ENCODE measurements at regions not wholly inside any gene's neighbourhood (a gene's known extent, or its start where the extent isn't known, plus 50 kb on each side); places are given as distances from the start of the nearest gene placed in this dataset.

DNA sequence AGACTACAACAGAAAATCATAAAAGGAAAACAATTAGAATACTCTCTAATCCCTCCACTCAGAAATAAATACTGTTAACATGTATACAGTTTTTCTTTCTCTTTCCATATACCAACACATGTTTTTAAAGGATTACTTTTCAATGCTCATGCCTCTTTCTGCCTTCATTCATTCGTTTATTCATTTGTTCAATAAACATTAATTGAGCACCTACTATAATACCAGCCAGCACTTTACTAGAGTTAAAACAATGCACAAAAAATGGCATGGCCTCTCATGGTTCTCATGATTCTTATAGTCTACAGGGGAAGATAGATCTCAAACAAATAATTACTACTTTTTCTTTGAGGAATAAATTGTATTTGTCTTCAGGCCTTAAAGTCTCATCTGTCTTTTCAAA is 70.3 kb upstream of the RIPOR2 start:
- TF ChIP-seq ZFX (IDR thresholded peaks at IDR 0.05; ENCODE audit: borderline replicate concordance) (no peak), CTCF (IDR thresholded peaks at IDR 0.05) (no peak)
- peak overlapping the region; percentile 68 for H3K27ac ChIP-seq

GRCh38 chr6:25006565-25007001 is 70.8 kb upstream of the RIPOR2 start:
- TF ChIP-seq ZFX (IDR thresholded peaks at IDR 0.05; ENCODE audit: borderline replicate concordance) (no peak), CTCF (IDR thresholded peaks at IDR 0.05) (no peak)

DNA sequence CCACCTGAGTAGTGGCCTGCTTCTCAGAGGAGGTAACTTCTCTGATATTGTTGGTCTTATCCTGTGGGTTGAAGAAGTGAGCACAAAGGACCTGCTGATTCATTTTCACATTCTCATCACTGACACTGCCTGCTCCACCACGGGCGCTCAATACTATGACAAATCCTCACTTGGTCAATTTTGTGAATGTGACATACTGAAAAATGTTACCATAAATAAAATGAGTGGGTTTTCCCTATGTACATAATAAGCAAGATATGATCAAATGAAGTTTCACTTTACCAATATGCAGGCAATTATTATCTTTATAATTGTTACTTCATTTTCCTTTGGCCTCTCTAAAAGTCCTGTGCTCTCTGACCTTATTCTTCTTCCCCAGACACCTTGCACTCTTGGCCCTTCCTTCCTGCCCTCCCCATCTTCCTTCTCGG is 71.5 kb upstream of the RIPOR2 start:
- H3K27ac ChIP-seq = peak overlapping the region; percentile 68
- no peak for TF ChIP-seq CTCF (IDR thresholded peaks at IDR 0.05)
- TF ChIP-seq ZFX (IDR thresholded peaks at IDR 0.05; ENCODE audit: borderline replicate concordance) = no peak

More at GRCh38 chr6:25006565-25007001, 70.8 kb upstream of the RIPOR2 start:
- peak overlapping the region; percentile 68 for H3K27ac ChIP-seq

DNA sequence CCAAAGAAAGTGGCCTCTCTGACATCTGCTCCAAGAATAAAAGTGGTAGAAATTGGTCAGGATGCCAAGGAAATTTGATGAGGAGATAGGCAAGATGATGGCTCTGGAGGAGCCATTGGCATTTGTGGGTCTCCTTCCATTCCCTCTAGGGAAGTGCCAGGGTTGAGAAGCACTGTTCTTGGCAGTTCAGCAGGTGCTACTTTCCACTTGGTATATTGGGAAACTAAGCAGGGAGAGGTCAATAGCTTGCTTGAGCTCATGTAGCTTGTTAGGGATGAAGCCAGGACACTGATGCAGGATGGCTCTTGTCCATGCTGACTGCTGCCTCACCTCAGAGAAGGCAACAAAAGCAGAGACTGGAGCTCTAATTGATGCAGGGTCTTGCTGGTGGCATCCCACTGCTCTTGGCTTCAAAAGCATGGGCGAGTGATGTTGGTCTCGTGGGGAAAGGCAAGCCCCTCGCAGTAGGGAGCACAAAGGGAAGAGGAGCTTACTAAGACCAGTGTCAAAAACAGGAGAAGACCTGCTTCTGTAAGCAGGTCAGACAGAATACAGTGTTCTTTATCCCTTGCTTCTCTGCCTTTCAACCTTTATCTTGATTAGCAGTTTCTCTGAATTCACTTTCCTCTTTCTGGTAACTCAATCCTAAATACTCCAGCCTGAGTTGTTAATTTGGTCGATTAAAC is 73.1 kb upstream of the RIPOR2 start:
- TF ChIP-seq ZFX (IDR thresholded peaks at IDR 0.05; ENCODE audit: borderline replicate concordance) (no peak), CTCF (IDR thresholded peaks at IDR 0.05) (no peak)
- no peak overlapping the region for H3K27ac ChIP-seq

DNA sequence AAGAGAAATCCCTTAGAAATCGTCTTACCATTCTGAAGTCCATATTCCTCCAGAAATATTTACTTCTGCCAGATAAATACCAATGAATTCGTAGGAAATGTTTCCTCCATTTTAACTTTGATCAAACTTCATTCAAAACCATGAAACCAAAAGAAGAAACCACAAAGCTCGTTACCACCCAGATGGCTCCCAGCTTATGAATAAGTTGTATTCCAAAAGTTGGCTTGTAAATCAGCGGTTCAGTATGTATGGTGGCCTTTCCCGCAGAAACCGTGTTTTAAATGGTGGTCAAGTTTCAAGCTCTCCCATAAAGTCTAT is 73.6 kb upstream of the RIPOR2 start:
- TF ChIP-seq ZFX (IDR thresholded peaks at IDR 0.05; ENCODE audit: borderline replicate concordance) (no peak), CTCF (IDR thresholded peaks at IDR 0.05) (no peak)
- H3K27ac ChIP-seq = no peak overlapping the region

GRCh38 chr6:25010176-25010575 is 74.4 kb upstream of the RIPOR2 start:
- H3K27ac ChIP-seq = no peak overlapping the region
- TF ChIP-seq CTCF (IDR thresholded peaks at IDR 0.05) = no peak
- TF ChIP-seq ZFX (IDR thresholded peaks at IDR 0.05; ENCODE audit: borderline replicate concordance) = no peak

DNA sequence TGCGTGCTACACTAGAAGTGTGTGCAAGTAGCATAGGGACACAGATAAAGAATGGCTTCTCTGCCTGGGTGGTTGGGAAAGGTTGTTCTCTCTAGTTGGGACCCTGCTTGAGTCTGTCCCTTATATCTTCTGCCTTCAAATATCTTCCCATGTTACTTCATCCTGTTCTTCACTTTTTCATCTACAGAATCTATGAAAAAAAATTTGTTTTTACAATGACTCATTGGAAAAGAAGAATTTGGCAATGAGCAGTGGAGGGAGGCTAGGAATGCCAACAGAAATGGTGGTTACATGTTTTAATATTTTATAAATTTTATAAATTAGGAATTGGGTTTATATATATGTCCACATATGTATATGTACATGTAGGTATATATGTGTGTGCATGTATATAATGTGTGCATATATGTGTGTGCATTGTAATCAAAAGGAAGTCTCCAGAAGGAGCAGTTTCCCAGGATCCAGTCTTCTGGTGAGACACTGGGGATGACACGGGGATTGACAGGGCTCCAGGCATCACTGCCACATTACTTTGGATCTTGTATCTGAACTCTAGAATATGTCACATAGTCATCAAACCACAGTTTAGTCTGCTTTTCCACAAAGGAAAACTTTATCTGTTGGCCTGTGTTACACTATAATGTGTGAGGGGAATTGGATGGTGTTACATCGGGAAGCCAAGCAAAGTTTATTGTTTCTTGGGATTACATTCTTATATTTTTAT is 75.3 kb upstream of the RIPOR2 start:
- H3K27ac ChIP-seq = no peak overlapping the region
- TF ChIP-seq CTCF (IDR thresholded peaks at IDR 0.05) (no peak), ZFX (IDR thresholded peaks at IDR 0.05; ENCODE audit: borderline replicate concordance) (no peak)
